Stimulated activated CD4-positive, alpha-beta T cell treated with anti-CD3 and anti-CD28 coated beads, Interleukin-2, amount 100 ng/mL, for 48 hours (primary cell): ENCODE measurements at regions not wholly inside any gene's neighbourhood (a gene's known extent, or its start where the extent isn't known, plus 50 kb on each side); places are given as distances from the start of the nearest gene placed in this dataset.

Source experiments
- DNase-seq, 2 donors: peaks; one replicate each; pipeline ENCODE4 v3.0.0-alpha.2; 2020

- no peak for DNase-seq
These were observed 82.4 kb upstream of the MBNL2 start for GRCh38 chr13:97139691-97140090.

- DNase-seq = no peak
These were observed 82.0 kb upstream of the MBNL2 start for GRCh38 chr13:97140131-97140530.

DNA sequence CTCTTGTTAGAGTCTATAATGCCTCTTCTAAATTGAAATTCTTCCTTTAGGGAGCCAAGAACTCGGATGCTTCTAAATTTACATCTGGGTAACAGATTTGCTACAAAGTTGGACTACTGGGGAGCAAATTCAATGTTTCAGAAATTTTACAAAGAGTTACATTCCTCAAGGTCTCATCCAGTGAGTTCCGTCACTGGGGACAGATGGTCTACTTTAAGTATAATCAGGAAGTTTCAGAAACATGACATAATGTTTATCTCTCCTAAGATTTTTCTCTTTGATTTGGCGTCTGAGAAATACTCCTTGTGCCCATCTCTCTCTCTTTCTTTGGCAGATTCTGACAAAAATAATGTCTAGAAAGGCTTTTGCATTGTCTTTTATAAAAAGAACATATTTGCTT is 81.5 kb upstream of the MBNL2 start:
- DNase-seq = no peak

DNA sequence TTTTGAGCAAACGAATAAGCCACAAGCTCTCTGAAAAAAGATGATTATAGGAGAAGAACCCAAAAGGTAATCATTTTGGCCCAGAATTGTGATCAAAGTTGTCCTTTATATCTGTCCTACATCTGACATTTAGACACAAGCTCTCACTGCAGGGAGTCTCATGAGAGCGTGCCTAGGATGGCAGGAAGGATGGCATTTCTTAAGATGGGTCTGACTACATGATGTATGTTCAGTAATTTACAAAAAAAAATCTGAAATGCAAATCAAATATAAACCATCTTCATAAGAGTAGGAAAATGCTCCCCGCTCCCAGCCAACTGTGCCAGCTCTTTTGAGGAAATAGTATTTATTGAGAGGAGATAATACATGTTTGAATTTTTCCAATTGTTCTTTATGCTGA is 81.0 kb upstream of the MBNL2 start:
- no peak for DNase-seq

- DNase-seq = peak in 1 of 2 donors; percentile 19
These were observed 80.5 kb upstream of the MBNL2 start for GRCh38 chr13:97141564-97142005.

- no peak for DNase-seq
These were observed 79.7 kb upstream of the MBNL2 start for GRCh38 chr13:97142452-97142851.

DNA sequence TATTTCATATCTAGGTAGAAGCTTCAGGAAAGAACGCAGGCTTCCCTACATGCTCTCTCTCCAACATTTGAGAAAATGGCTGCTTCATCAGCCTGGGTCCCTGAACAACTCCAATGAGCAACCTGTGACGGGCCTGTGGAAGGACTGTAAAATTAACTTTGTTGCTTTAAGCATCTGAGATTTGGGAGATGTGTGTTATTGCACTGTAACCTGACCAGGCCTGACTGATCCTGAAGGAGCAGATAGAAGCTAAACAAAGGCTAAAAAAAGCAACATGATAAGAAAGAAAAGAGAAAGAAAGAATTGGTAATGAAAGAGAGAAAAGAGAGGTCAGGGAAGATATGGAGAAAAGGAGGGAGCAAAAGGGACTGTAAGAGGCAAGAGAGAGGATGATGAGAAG is 77.1 kb upstream of the MBNL2 start:
- no peak for DNase-seq

- no peak for DNase-seq
These were observed 73.2 kb upstream of the MBNL2 start for GRCh38 chr13:97148894-97149293.

GRCh38 chr13:97160421-97160820 is 61.7 kb upstream of the MBNL2 start:
- DNase-seq = no peak

- DNase-seq = no peak
These were observed 60.4 kb upstream of the MBNL2 start for GRCh38 chr13:97161582-97162231.

DNA sequence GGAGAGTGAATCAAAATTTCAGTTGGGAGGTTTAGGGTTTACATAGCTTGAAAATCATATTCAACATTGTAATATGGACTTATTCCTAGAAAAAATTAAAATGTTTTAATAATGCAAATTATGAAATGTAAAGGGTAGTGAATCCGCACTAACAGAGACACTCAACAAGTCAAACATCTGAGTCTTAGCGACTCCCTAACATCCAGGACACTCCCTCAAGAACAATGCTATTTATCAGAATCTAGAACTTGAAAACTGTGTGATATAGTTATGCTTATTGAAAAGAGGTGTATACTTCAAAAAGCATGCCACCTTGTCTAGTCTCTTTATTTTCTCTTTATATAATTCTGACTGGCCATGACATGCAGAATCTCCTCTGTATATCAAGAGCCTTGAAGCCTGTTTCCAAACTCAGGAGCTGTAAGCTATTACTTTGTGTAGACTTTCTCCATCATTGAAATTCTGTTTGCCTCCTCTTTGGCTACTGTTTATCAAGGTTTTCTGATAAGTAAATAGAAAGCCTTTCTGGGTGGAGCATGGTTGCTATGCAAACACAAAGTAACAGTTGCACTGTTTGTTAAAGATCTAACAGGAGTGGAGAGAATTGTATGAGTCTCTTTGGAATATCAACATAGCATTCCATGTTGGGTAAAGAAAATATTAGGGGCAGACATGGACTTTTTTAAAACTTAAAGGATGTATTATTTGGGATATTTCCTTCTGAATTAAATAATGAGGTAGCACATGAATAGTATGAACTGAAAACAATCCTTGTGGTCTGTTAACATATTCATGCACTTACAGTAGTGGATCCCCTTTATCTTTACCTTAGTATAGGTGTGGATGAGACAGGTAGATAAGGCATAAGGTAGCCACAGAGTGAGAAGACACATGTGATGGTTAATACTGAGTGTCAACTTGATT is 56.4 kb upstream of the MBNL2 start:
- no peak for DNase-seq

- no peak for DNase-seq
These were observed 51.0 kb upstream of the MBNL2 start for GRCh38 chr13:97171136-97171535.
